Activated naive CD4-positive, alpha-beta T cell treated with anti-CD3 and anti-CD28 coated beads, Interleukin-2, amount 50 U/mL, for 24 hours (primary cell): ENCODE measurements at regions not wholly inside any gene's neighbourhood (a gene's known extent, or its start where the extent isn't known, plus 50 kb on each side); places are given as distances from the start of the nearest gene placed in this dataset.

Experiments used
- H3K27ac Mint-ChIP-seq: one replicate; pipeline ENCODE4 v1.8.0; 2021; ENCODE audit warnings: mild to moderate bottlenecking, mixed read lengths
- H3K27me3 Mint-ChIP-seq: one replicate; pipeline ENCODE4 v1.8.0; 2021; ENCODE audit warnings: mixed read lengths
- H3K36me3 Mint-ChIP-seq: one replicate; pipeline ENCODE4 v1.8.0; 2021; ENCODE audit warnings: mixed read lengths
- H3K4me1 Mint-ChIP-seq: one replicate; pipeline ENCODE4 v1.8.0; 2021; ENCODE audit warnings: mixed read lengths
- H3K4me3 Mint-ChIP-seq: one replicate; pipeline ENCODE4 v1.8.0; 2021; ENCODE audit warnings: mild to moderate bottlenecking, mixed read lengths
- H3K9me3 Mint-ChIP-seq: one replicate; pipeline ENCODE4 v1.8.0; 2021; ENCODE audit warnings: mixed read lengths

GRCh38 chr14:87879389-87879788 lies 113.6 kb downstream of the GALC start:
- Mint-ChIP-seq H3K27ac (no peak overlapping the region), H3K27me3 (peaks cover 8% of the 10 kb centered on the region), H3K4me3 (no peak overlapping the region), H3K9me3 (peaks cover 4% of the 10 kb centered on the region), H3K4me1 (no peaks in the 10 kb centered on the region), H3K36me3 (no peaks in the 10 kb centered on the region)

GRCh38 chr14:87878959-87879358 lies 114.0 kb downstream of the GALC start:
- peaks cover 4% of the 10 kb centered on the region for H3K9me3 Mint-ChIP-seq
- H3K27me3 Mint-ChIP-seq = peaks cover 8% of the 10 kb centered on the region
- H3K4me1 Mint-ChIP-seq = no peaks in the 10 kb centered on the region
- no peaks in the 10 kb centered on the region for H3K36me3 Mint-ChIP-seq
- no peak overlapping the region for H3K4me3 Mint-ChIP-seq
- H3K27ac Mint-ChIP-seq = no peak overlapping the region

GRCh38 chr14:87877877-87878276 lies 115.1 kb downstream of the GALC start:
- Mint-ChIP-seq H3K9me3 (peaks cover 4% of the 10 kb centered on the region), H3K27ac (no peak overlapping the region), H3K4me1 (no peaks in the 10 kb centered on the region), H3K36me3 (no peaks in the 10 kb centered on the region), H3K27me3 (peaks cover 8% of the 10 kb centered on the region), H3K4me3 (no peak overlapping the region)

GRCh38 chr14:87874676-87875075 lies 118.3 kb downstream of the GALC start:
- Mint-ChIP-seq H3K36me3 (no peaks in the 10 kb centered on the region), H3K4me3 (no peak overlapping the region), H3K27ac (no peak overlapping the region), H3K9me3 (no peaks in the 10 kb centered on the region), H3K27me3 (peaks cover 16% of the 10 kb centered on the region), H3K4me1 (no peaks in the 10 kb centered on the region)

GRCh38 chr14:87873741-87874140 lies 119.2 kb downstream of the GALC start:
- no peak overlapping the region for H3K27ac Mint-ChIP-seq
- H3K4me1 Mint-ChIP-seq = no peaks in the 10 kb centered on the region
- no peaks in the 10 kb centered on the region for H3K36me3 Mint-ChIP-seq
- H3K4me3 Mint-ChIP-seq = no peak overlapping the region
- H3K27me3 Mint-ChIP-seq = peaks cover 16% of the 10 kb centered on the region
- H3K9me3 Mint-ChIP-seq = no peaks in the 10 kb centered on the region

DNA sequence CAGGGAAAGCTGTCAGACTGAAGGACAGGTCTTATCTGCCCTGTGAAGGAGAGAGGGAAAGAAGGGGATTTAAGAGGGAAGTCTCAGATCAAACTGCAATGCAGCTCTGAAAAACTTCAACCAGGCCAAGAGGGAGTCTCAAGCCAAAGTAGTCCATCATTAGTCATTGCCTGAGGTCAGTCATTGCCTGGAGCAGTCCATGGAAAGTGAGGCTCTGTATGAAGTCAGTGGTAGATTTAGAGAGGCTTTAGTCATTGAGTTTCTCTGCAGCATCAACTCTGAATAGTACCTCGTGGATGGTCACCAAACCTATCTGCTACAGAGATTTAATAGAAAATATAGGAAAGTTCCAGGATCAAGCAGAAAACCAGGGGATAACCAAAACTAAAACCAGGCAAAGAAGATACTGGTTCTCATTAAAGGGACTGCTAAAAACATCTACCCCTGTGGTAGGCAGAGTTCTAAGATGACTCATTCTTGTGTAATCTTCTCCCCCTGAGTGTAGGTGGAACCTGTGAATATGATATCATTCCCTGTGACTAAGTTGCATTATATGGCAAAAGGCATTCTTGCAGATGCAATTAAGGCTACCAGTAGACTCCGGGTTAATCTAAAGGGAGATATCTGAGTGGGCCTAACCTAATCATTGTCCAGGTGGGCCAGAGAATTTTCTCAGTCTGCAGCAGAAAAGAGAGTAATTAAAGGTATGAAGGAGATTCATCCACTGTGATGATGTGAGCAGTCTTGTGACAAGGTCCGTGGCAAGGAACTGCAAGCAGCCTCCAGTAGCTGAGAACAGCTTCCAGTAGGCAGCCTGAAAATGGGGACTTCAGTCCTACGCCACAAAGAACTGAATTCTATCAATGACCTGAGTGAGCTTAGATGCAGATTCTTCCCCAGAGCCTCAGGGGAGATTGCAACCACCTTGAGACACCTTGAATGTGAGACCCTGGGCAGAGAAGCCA lies 123.1 kb downstream of the GALC start:
- peaks cover 13% of the 10 kb centered on the region for H3K27me3 Mint-ChIP-seq

GRCh38 chr14:87868920-87869319 lies 124.1 kb downstream of the GALC start:
- Mint-ChIP-seq H3K27me3 (peaks cover 13% of the 10 kb centered on the region), H3K4me1 (no peaks in the 10 kb centered on the region), H3K36me3 (no peaks in the 10 kb centered on the region), H3K9me3 (no peaks in the 10 kb centered on the region), H3K4me3 (no peak overlapping the region), H3K27ac (no peak overlapping the region)

More for the DNA sequence above, 123.1 kb downstream of the GALC start:
- Mint-ChIP-seq H3K9me3 (no peaks in the 10 kb centered on the region), H3K36me3 (no peaks in the 10 kb centered on the region), H3K4me1 (no peaks in the 10 kb centered on the region), H3K4me3 (no peak overlapping the region), H3K27ac (no peak overlapping the region)

DNA sequence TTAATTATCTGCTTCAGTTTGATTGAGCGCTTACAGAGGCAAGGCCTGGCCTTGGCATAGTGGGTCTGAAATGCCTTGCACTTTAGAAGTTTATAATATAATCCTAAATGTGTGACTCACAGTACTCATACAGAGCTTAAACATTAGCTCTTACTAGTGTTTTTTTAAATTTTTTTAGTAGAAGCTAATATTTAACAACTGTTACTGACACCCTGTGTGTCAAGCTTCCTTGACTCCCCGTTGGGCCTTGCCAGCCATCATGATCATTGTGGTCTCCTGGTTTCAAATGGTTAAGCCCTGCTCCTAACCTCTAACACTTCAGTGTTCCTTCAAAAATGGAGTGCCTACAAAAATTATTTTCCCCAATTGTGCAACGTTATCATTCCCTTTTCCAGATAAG lies 126.9 kb downstream of the GALC start:
- Mint-ChIP-seq H3K27ac (no peak overlapping the region), H3K36me3 (no peaks in the 10 kb centered on the region), H3K4me1 (no peaks in the 10 kb centered on the region), H3K9me3 (no peaks in the 10 kb centered on the region), H3K27me3 (peaks cover 7% of the 10 kb centered on the region), H3K4me3 (no peak overlapping the region)

DNA sequence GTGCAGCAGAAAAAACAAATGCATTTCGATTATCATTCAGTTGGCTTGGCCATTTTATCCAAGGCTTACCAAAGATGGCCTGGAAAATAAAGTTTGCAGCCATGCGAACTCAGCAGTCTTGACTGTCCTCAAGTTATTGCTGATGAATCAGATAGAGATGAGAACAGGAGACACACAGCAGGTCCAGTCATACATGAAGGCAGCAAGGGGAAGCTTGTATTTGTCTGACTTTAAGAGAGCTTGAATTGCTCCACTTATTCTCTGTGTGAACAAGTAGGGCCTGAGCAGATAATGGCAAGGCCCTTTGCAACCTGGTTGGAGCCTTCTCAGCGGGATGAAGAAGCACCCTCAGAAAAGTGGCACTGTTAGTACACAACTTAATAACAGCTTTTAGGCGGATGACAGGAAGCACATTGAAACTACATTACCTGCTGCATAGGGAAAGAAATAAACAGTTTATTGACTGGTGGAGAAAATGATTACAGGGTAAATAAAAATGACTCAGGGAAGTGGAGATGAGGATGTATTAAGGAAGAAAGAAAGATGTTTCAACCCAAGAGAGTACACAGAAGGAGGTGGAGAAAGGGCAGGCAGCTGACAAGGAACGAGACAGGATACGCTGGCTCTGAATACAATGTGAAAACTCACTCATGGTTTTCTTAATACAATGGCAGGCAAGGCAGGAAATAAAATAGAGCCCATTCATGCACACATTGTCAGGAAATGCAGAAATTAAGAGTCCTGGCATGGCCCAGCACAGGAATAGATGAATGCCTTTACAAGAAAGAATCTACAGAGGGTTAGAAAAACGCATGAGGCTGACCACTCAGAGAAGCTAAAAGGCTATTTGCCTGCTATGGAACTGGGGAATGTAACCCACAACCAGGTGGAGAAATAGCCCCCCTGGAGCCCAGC lies 128.4 kb downstream of the GALC start:
- no peaks in the 10 kb centered on the region for H3K9me3 Mint-ChIP-seq
- H3K4me1 Mint-ChIP-seq = no peaks in the 10 kb centered on the region
- no peak overlapping the region for H3K27ac Mint-ChIP-seq
- peaks cover 2% of the 10 kb centered on the region for H3K27me3 Mint-ChIP-seq
- H3K36me3 Mint-ChIP-seq = no peaks in the 10 kb centered on the region
- no peak overlapping the region for H3K4me3 Mint-ChIP-seq

DNA sequence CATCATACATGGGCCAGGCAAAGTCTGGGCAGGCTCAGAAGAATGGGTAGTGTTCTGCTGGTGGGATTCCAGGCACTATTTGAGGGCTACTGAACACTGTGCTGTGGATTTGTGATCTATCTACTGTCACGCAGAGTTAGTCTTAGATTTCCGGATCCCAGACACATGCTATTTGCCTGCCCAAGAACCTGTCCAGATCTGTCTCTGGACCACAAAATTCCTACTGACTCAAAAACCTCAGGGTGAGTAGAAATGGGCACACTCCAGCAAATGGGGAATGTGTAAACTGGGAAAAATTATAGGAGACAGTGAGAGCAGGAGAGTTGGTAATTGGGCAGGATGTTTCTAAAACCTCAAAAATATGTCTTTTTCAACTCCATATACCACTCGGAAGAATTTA lies 129.9 kb downstream of the GALC start:
- no peak overlapping the region for H3K27ac Mint-ChIP-seq
- no peak overlapping the region for H3K4me3 Mint-ChIP-seq
- no peaks in the 10 kb centered on the region for H3K4me1 Mint-ChIP-seq
- H3K36me3 Mint-ChIP-seq = no peaks in the 10 kb centered on the region
- peaks cover under 1% of the 10 kb centered on the region for H3K27me3 Mint-ChIP-seq
- no peaks in the 10 kb centered on the region for H3K9me3 Mint-ChIP-seq

GRCh38 chr14:87852107-87852506 lies 140.9 kb downstream of the GALC start:
- Mint-ChIP-seq H3K4me1 (no peaks in the 10 kb centered on the region), H3K27ac (no peak overlapping the region), H3K27me3 (peaks cover 16% of the 10 kb centered on the region), H3K36me3 (no peaks in the 10 kb centered on the region), H3K9me3 (peaks cover 7% of the 10 kb centered on the region), H3K4me3 (no peak overlapping the region)

GRCh38 chr14:87851190-87851589 lies 141.8 kb downstream of the GALC start:
- H3K4me1 Mint-ChIP-seq = no peaks in the 10 kb centered on the region
- H3K27ac Mint-ChIP-seq = no peak overlapping the region
- peaks cover 18% of the 10 kb centered on the region for H3K27me3 Mint-ChIP-seq
- H3K4me3 Mint-ChIP-seq = no peak overlapping the region
- no peaks in the 10 kb centered on the region for H3K36me3 Mint-ChIP-seq
- H3K9me3 Mint-ChIP-seq = peaks cover 7% of the 10 kb centered on the region

DNA sequence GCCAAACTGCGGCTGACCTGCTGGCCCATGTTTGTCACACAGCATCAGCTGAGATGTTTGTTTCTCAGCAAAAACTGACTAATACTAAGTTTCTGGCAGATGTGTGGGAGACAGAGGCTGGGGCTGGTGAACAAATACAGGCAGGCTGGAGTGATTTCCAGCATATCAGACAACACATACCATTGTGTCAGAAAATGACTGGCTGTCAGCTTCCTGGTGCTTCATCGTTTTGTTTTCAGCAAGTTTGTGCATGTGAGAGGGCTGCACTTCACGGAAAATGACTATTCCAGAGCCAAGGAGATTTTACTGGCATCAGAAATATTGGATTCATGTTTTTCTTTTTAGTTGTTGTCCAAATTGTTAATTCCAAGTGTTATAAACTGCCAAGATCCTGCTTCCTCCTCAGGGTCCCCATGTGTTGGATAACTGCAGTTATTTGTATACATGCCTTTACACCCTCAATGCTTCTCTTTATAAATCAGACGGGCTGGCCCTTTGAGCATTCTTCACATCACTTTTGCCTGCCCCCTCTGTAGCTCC lies 145.7 kb downstream of the GALC start:
- peaks cover 14% of the 10 kb centered on the region for H3K27me3 Mint-ChIP-seq
- no peaks in the 10 kb centered on the region for H3K9me3 Mint-ChIP-seq
- no peak overlapping the region for H3K27ac Mint-ChIP-seq
- no peak overlapping the region for H3K4me3 Mint-ChIP-seq
- no peaks in the 10 kb centered on the region for H3K36me3 Mint-ChIP-seq
- no peaks in the 10 kb centered on the region for H3K4me1 Mint-ChIP-seq

- peaks cover 11% of the 10 kb centered on the region for H3K27me3 Mint-ChIP-seq
- no peaks in the 10 kb centered on the region for H3K36me3 Mint-ChIP-seq
- no peaks in the 10 kb centered on the region for H3K4me1 Mint-ChIP-seq
- no peak overlapping the region for H3K4me3 Mint-ChIP-seq
- peaks cover 6% of the 10 kb centered on the region for H3K9me3 Mint-ChIP-seq
- H3K27ac Mint-ChIP-seq = no peak overlapping the region
Measured at GRCh38 chr14:87840906-87841305, 152.1 kb downstream of the GALC start.

DNA sequence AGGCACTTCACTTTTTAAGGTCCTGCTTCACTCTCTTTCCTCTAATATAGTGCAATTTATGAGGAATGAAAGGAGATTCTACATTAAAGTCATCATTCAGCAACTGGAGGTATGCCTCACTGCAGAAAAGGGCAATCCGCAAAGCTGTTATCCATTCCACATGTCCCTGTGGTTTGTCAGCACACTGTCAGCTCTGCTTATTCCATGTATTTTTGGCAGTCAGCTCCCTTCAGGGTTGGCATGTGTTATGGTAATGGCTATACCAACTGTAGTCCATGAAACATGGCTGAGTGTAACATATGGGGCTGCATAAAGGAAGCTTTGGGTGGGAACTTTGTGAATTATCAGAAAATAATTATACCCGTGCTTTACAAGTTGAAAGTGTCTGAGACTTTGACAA lies 154.1 kb downstream of the GALC start:
- Mint-ChIP-seq H3K27me3 (peaks cover 11% of the 10 kb centered on the region), H3K36me3 (no peaks in the 10 kb centered on the region), H3K27ac (no peak overlapping the region), H3K9me3 (peaks cover 6% of the 10 kb centered on the region), H3K4me1 (no peaks in the 10 kb centered on the region), H3K4me3 (no peak overlapping the region)

GRCh38 chr14:87837296-87837695 lies 155.7 kb downstream of the GALC start:
- peaks cover 6% of the 10 kb centered on the region for H3K9me3 Mint-ChIP-seq
- H3K27me3 Mint-ChIP-seq = peaks cover 12% of the 10 kb centered on the region
- H3K4me1 Mint-ChIP-seq = no peaks in the 10 kb centered on the region
- H3K36me3 Mint-ChIP-seq = no peaks in the 10 kb centered on the region
- H3K4me3 Mint-ChIP-seq = no peak overlapping the region
- no peak overlapping the region for H3K27ac Mint-ChIP-seq
